Posterior vena cava (tissue), 2 donors: ENCODE measurements at regions not wholly inside any gene's neighbourhood (a gene's known extent, or its start where the extent isn't known, plus 50 kb on each side); places are given as distances from the start of the nearest gene placed in this dataset.

Experiments
- DNase-seq: peaks from one replicate; pipeline ENCODE4 v3.0.0-alpha.2; 2020; ENCODE audit warnings: low spot score
- intact Hi-C, 2 donors: fragments of 100-400 bp; cut with DNase I; formaldehyde crosslinking; loops; one replicate each; pipeline versions ENCODE4 v1.14.1 to v1.14.2; 2022 to 2023
- donor health status: DM: yes; HTN: yes; CAD: no.
- donor health status: DM: yes; HTN: yes; CAD: no.

DNA sequence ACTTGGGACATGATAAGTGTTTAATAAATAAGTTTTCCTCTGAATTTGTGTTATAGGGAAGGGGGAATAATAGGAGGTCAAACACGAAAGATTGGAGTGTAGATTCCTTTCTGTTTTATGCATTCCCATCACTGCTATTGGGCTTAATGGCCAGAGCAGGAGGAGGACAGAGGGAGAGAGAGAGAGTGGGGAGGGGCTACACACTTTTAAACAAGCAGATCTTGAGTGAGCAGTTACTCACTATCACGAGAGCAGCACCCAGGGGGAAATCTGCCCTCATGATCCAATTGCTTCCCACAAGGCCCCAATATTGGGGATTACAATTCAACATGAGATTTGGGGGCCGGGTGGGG, 505.0 kb downstream of the GRIN2A start:
- no peak for DNase-seq
- intact Hi-C loops, result no loop called here

DNA sequence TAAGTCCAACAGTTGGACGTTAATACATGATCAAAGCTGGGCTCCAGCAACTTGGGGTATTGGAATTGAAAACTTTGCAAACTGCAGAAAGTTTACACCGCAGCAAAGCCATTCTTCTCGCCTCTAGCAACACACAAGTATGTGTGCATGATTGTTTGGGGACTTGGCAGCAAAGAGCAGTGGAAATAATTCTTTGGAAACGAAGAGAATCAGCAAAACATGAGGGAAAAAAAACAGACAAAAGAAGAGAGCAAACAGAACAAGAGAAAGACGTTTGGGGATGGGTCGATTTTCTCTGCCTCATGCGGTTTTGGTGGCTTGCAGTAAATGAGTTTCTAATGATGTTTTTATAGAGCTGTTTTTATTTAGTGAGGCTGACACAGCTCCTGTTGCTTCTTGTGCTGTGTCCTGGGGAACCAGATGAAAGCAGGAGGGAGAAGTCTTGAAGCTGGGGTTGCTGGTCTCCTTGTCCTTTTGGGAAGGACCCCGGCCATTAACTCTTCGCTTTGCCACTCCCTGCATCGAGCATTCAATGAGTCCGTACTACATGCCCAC, 502.9 kb downstream of the GRIN2A start:
- no peak for DNase-seq
- intact Hi-C loops, result no loop called here

DNA sequence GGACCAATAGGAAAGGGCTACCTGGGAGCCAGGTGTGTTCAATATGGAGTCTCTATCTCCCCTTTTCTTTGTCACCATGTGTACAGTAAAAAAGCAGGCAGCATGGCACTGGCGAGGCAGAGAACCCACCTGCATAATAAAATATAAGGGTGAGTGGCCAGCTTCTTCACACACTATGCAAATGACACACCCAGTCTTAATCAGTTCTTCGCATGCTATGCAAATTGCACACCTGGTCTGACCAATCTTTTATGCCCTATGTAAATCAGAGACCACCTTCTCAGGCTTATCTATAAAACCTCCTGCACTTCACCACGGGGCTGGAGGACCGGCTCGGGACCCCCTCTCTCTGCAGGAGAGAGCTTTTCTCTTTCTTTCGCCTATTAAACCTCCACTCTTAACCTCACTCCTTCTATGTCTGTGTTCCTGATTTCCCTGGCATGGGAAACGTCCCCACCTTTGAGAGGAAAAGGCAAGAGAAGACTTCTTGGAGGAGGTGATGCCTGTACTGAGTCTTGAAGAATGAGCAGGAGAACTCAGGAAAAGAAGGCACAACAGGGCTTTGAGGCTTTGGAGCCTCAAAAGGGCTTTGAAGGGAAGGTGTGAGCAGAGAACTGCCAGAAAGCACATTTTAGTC, 502.1 kb downstream of the GRIN2A start:
- no peak for DNase-seq
- intact Hi-C loops, result no loop called here

DNA sequence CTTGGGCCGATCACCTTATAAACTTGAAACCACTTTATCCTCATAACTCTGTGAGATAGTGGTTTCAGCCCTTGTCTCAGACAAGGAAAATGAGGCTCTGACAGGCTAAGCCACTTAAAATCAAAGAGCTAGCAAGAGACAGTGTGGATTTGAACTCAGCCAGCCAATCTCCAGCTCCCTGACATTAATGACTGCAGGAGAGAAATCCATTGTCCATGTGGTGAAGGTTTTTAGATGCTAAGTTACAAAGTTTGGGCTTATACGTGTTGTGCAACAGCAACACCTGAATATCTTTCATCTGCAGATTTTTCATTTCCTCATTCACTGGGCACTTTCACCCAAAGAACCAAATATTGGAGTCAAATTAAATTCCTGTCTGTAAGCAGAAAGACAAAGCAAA, 501.3 kb downstream of the GRIN2A start:
- intact Hi-C loops, result no loop called here
- no peak for DNase-seq

DNA sequence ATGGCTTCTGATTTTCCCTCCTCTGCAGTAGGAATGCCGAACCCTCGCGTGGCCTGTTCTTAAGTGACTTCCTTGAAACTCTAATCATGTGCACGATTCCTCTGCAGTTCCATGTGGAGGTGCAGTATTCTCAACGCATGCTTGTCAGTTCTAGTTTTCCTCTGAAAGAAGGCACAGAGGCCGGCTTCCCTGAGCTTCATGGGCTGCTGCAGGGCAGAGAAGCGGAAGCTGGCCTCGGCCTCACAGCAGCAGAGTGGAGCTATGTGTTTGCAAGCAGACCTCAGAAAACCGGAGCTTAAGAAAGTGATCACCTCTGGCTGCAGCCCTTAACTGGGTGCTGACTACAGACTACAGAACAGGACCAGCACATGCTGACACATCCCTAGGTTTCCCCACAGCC, 500.7 kb downstream of the GRIN2A start:
- intact Hi-C loops, result no loop called here

DNA sequence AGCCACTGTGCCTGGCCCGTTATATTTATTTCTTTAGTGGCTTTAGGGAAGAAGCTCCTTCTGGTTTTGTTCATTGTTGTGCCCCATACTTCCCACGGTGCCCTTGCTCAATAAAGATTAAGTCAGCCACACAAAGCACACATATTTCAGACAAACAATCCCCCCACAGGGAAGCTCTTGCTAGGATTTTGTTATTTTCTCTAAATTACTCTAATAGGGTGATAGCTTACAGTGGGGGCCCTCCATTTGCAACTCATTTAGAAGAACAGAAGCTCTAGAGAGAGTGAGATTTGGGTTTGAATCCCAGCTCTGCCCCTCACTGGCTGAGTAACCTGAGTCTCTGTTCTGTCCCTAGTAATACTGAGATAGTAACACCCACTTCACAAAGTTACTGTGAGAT, 499.9 kb downstream of the GRIN2A start:
- intact Hi-C loops, result no loop called here
- no peak for DNase-seq

More for the DNA sequence above, 500.7 kb downstream of the GRIN2A start:
- DNase-seq, result no peak

DNA sequence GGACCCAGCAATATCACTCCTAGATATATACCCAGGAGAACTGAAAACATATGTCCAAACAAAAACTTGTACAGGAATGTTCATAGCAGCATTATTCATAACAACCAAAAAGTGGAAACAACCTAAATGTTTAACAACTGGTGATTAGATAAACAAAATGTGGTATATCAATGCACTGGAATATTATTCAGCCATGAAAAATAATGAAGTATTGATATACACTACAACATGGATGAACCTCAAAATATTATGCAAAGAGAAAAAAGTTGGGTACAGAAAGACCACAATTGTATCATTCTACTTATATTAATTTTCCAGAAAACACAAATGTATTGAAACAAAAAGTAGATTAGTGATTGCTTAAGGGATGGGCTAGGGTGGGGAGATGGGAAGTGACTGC, 498.6 kb downstream of the GRIN2A start:
- DNase-seq, result no peak
- intact Hi-C loops, result no loop called here

DNA sequence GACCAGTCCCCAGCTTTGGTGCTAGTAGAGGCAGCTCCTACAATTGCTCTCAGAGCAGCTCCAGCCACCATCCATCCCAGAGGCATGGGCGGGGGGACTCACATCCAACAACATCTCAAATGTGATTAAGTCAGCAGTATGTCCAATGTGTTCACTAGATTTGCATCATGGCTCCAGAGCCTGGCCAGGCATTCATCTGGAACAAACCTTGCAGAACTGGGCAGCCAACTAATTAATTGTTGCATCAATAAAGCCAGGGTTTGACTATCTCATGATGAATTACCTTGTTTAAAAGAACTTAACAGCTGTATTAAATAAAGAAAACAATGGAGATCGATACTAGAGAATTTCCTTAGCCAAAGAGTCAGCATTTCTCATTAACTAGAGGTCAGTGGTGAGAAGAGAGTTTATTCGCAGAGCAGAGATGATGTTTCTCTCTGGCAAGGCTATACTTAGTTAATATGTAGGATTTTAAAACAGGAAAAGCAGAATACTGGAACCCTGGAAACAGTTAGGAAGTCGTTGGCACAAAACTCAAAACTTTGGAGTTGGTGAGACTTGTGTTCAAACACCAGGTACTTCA, 494.4 kb downstream of the GRIN2A start:
- intact Hi-C loops, result no loop called here
- no peak for DNase-seq

DNA sequence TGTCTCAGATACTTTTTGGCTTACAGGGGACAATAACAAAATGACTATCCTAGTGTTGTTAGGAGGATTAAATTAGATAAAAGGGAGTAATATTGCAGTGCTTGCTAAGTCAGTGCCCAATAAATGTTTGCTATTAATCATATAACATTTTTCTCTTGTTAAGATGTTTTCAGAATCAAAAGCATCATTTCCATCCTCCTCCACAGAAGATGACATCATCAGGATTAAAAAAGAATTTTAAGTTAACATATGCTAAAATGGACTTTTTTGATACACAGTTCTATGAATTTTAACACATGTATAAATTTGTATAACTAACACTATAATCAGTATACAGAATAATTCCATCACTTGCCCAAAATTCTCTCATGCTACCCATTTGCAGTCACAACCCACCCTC, 492.6 kb downstream of the GRIN2A start:
- intact Hi-C loops, result no loop called here
- DNase-seq, result no peak

DNA sequence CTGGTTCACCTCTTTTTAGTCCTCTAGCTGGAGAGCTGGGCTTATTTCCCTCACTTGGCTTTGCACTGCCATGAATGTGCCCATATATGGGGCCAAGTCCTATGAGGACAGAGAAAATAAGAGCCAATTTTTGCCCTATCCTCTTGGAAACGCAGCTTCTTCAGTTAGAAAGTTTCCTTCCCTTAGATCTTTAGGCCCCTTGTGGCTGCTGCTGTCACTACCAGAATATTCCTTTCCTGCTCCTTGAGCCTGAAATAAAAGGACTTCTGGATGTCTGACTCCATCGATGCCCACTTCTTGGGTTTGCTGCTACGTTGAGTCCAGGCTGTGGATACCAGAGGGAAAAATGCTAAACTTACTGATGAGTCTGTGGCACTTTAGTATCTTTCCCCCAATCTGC, 487.1 kb downstream of the GRIN2A start:
- no peak for DNase-seq

More for the DNA sequence above, 487.1 kb downstream of the GRIN2A start:
- intact Hi-C loops, result no loop called here
